Ovary (tissue), 7 donors: ENCODE measurements at regions not wholly inside any gene's neighbourhood (a gene's known extent, or its start where the extent isn't known, plus 50 kb on each side); places are given as distances from the start of the nearest gene placed in this dataset.
"Not testable (repeated sequence)": the region's sequence is repeated elsewhere in the genome, so short reads cannot be mapped to it uniquely, and the experiment has no call there.

Source experiments
- DNase-seq, 5 donors: peaks; one replicate each; pipeline ENCODE4 v3.0.0-alpha.2; 2019 to 2020
- H3K27ac ChIP-seq, 2 donors: fragments of 200-600 bp; one replicate each; pipeline versions ENCODE4 v1.5.1 to v1.8.0; 2019 to 2022
- H3K27me3 ChIP-seq: fragments of 200-600 bp; one replicate; pipeline ENCODE4 v1.8.0; 2022
- H3K36me3 ChIP-seq: fragments of 200-600 bp; sonication (generic); one replicate; pipeline ENCODE4 v1.5.1; 2019
- H3K4me1 ChIP-seq: one replicate; pipeline ENCODE4 v1.8.1; 2013; ENCODE audit warnings: mild to moderate bottlenecking, moderate library complexity; ENCODE audit not compliant: insufficient read depth
- H3K4me3 ChIP-seq: fragments of 200-600 bp; sonication (generic); one replicate; pipeline ENCODE4 v1.5.1; 2017
- H3K9me3 ChIP-seq, 2 donors: fragments of 200-600 bp in 1 of 2; sonication (generic) in 1 of 2; one replicate each; pipeline versions ENCODE4 v1.5.1 to v1.8.1; 2013 to 2019; ENCODE audit warnings: mild to moderate bottlenecking in 1 of 2, moderate library complexity in 1 of 2
- CTCF ChIP-seq, 3 donors: fragments of 450-650 bp in 2 of 3; fragments of 200-600 bp in 1 of 3; IDR thresholded peaks; one replicate each; pipeline versions ENCODE4 v1.5.1 to v1.8.0; 2016 to 2022; ENCODE audit warnings: antibody characterized with exemption in 3 of 3, mild to moderate bottlenecking in 1 of 3
- EP300 ChIP-seq: sonication (generic); formaldehyde crosslinking; IDR thresholded peaks from one replicate; pipeline ENCODE4 v1.6.1; 2017; ENCODE audit warnings: antibody characterized with exemption
- POLR2A ChIP-seq: fragments of 450-650 bp; IDR thresholded peaks from one replicate; pipeline ENCODE4 v1.6.1; 2017; ENCODE audit warnings: antibody characterized with exemption, mild to moderate bottlenecking, moderate library complexity
- WGBS, 3 donors: extraction: QIAGEN DNeasy Blood & Tissue Kit in 1 of 3; methylation state at CpG; one replicate each; pipeline versions ENCODE4 v1.1.5 to v1.1.7; 2013 to 2017; 5-methylcytosine and 5-hydroxymethylcytosine counted together
- intact Hi-C, 4 donors: fragments of 100-400 bp; cut with DNase I; formaldehyde crosslinking; loops; one replicate each; pipeline versions ENCODE4 v1.11.0 to v1.15.1; 2022 to 2023
- donor health status: DM: no; HTN: no; CAD: no; lungs with moderate emphysema.
- donor health status: DM: no; HTN: no; CAD: no.
- donor health status: Bipolar disorder and iron deficiency.
- donor health status: DM: no; HTN: no; CAD: no.
- donor health status: DM: yes; HTN: yes; CAD: no.

DNA sequence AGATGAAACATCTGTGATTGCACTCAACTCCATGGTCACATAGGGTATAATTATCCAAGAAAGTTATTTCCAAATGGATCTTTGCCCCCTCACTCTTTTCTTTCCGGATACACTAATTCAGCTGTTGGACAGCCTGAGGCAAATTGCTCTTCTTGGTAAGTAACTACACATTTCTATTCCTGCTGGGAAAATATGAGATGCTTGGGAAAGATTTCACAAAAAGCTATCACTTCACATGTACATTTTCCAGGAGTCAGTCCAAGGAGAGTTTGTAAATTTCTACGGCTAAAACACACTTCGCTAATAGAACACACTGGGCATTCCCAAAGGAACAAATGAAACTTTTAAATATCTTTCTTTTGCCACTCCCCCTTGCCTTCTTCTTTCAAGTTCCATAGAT, 123.0 kb upstream of the GRIA1 start:
- TF ChIP-seq EP300 (no peak), POLR2A (no peak), CTCF (IDR thresholded peaks at IDR 0.05) (no peak)
- H3K4me3 ChIP-seq: no peak overlapping the region
- WGBS, 3 donors: 83 to 87% (median 85%) methylated on average over 3 of the region's 3 CpGs
- no peaks in the 10 kb centered on the region for H3K4me1 ChIP-seq
- no peaks in the 10 kb centered on the region for H3K36me3 ChIP-seq
- DNase-seq: no peak
- H3K27me3 ChIP-seq: no peaks in the 10 kb centered on the region
- H3K27ac ChIP-seq: no peak overlapping the region
- no peaks in the 10 kb centered on the region for H3K9me3 ChIP-seq
- intact Hi-C loops: no loop called here

- intact Hi-C loops: no loop called here
- 38 to 44% (median 38%) methylated on average over 6 of the region's 6 CpGs for WGBS, 3 donors
- Histone ChIP-seq H3K9me3 (no peaks in the 10 kb centered on the region), H3K36me3 (no peaks in the 10 kb centered on the region), H3K4me1 (no peaks in the 10 kb centered on the region), H3K27me3 (no peaks in the 10 kb centered on the region), H3K4me3 (no peak overlapping the region), H3K27ac (no peak overlapping the region)
- TF ChIP-seq POLR2A (no peak), EP300 (no peak), CTCF (IDR thresholded peaks at IDR 0.05) (no peak)
- no peak for DNase-seq
Measured at GRCh38 chr5:153372425-153373129, 117.9 kb upstream of the GRIA1 start.

GRCh38 chr5:153373130-153373498, 117.4 kb upstream of the GRIA1 start:
- intact Hi-C loops: no loop called here

DNA sequence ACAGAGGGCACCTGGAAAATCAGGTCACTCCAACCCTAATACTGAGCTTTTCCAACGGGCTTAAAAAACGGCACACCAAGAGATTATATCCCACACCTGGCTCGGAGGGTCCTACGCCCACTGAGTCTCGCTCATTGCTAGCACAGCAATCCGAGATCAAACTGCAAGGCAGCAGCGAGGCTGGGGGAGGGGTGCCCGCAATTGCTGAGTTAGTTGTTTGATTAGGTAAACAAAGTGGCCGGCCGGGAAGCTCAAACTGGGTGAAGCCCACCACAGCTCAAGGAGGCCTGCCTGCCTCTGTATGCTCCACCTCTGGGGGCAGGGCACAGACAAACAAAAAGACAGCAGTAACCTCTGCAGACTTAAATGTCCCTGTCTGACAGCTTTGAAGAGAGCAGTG, 108.8 kb upstream of the GRIA1 start:
- H3K4me1 ChIP-seq, H3K27ac ChIP-seq, H3K36me3 ChIP-seq, H3K4me3 ChIP-seq, H3K9me3 ChIP-seq, H3K27me3 ChIP-seq, intact Hi-C loops, DNase-seq: not testable (repeated sequence)
- WGBS, 3 donors: 85 to 93% (median 89%) methylated on average over 10 of the region's 10 CpGs

More at GRCh38 chr5:153373130-153373498, 117.4 kb upstream of the GRIA1 start:
- DNase-seq: no peak
- no peaks in the 10 kb centered on the region for H3K4me1 ChIP-seq
- no peak overlapping the region for H3K4me3 ChIP-seq
- no peak overlapping the region for H3K27ac ChIP-seq
- H3K36me3 ChIP-seq: no peaks in the 10 kb centered on the region
- no peaks in the 10 kb centered on the region for H3K27me3 ChIP-seq
- no peaks in the 10 kb centered on the region for H3K9me3 ChIP-seq
- TF ChIP-seq CTCF (IDR thresholded peaks at IDR 0.05) (no peak), POLR2A (no peak), EP300 (no peak)
- WGBS, 3 donors: 70 to 72% (median 72%) methylated on average over 4 of the region's 4 CpGs

DNA sequence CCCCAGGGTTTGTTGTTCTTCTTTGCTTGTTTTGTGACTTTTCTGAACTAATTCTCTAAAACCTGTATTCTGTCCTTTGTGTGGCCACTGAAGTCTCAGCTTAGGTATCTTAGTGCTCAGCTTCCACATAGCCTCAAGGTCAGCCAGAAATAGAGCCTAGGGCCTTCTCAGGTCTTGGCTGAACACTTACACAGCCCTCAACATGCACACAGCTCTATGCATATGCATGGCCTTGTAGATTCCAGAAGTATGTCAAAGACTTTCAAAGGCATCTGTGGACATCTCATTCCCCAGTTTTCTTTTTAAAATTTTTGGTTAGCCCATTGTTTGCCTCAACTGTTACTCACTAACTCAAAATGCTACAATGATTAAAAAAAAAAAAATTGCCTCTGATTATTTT, 99.9 kb upstream of the GRIA1 start:
- intact Hi-C loops: no loop called here
- TF ChIP-seq EP300: no peak
- no peak for TF ChIP-seq CTCF (IDR thresholded peaks at IDR 0.05)
- TF ChIP-seq POLR2A: no peak
- no peaks in the 10 kb centered on the region for H3K27me3 ChIP-seq
- H3K4me1 ChIP-seq: no peaks in the 10 kb centered on the region
- DNase-seq: no peak
- H3K9me3 ChIP-seq: no peaks in the 10 kb centered on the region
- no peak overlapping the region for H3K27ac ChIP-seq
- no peaks in the 10 kb centered on the region for H3K36me3 ChIP-seq
- no peak overlapping the region for H3K4me3 ChIP-seq
